Urothelium cell line (cell line): ENCODE measurements at regions not wholly inside any gene's neighbourhood (a gene's known extent, or its start where the extent isn't known, plus 50 kb on each side); places are given as distances from the start of the nearest gene placed in this dataset.

Experiments used
- DNase-seq: peaks from one replicate; pipeline ENCODE4 v3.0.0; 2011; ENCODE audit warnings: low spot score, mixed read lengths
- FAIRE-seq: peaks from 2 replicates; lab custom pipeline; 2011; peaks lifted over from hg19 to GRCh38; lab: Jason Lieb, UNC

- DNase-seq (no peak), FAIRE-seq (no peak)
Observed at GRCh38 chr14:98114946-98115345, 1157.1 kb downstream of the BCL11B start.

GRCh38 chr14:98118749-98119148 lies 1153.2 kb downstream of the BCL11B start:
- FAIRE-seq: no peak
- DNase-seq: no peak

GRCh38 chr14:98119739-98120138 lies 1152.3 kb downstream of the BCL11B start:
- DNase-seq (no peak), FAIRE-seq (no peak)

- no peak for FAIRE-seq
- DNase-seq: no peak
Observed at GRCh38 chr14:98120831-98121464, 1151.0 kb downstream of the BCL11B start.

- FAIRE-seq (no peak), DNase-seq (no peak)
Observed at GRCh38 chr14:98122527-98122926, 1149.5 kb downstream of the BCL11B start.

- FAIRE-seq (no peak), DNase-seq (no peak)
Observed at GRCh38 chr14:98130691-98131090, 1141.3 kb downstream of the BCL11B start.

- FAIRE-seq (no peak), DNase-seq (no peak)
Observed at GRCh38 chr14:98131406-98131805, 1140.6 kb downstream of the BCL11B start.

- DNase-seq (no peak), FAIRE-seq (no peak)
Observed at GRCh38 chr14:98133806-98134205, 1138.2 kb downstream of the BCL11B start.

GRCh38 chr14:98136012-98136789 lies 1135.8 kb downstream of the BCL11B start:
- FAIRE-seq (no peak), DNase-seq (no peak)

- FAIRE-seq: no peak
- no peak for DNase-seq
Observed at GRCh38 chr14:98137131-98138025, 1134.6 kb downstream of the BCL11B start.

GRCh38 chr14:98138666-98139065 lies 1133.3 kb downstream of the BCL11B start:
- DNase-seq (peak; percentile 27), FAIRE-seq (no peak)

GRCh38 chr14:98140862-98141530 lies 1131.0 kb downstream of the BCL11B start:
- DNase-seq (no peak), FAIRE-seq (no peak)

GRCh38 chr14:98143566-98143965 lies 1128.4 kb downstream of the BCL11B start:
- DNase-seq: no peak
- FAIRE-seq: no peak

GRCh38 chr14:98144964-98145363 lies 1127.0 kb downstream of the BCL11B start:
- FAIRE-seq (no peak), DNase-seq (peak; percentile 25)

GRCh38 chr14:98146416-98146815 lies 1125.6 kb downstream of the BCL11B start:
- DNase-seq: no peak
- no peak for FAIRE-seq

- DNase-seq (no peak), FAIRE-seq (no peak)
Observed at GRCh38 chr14:98154254-98154653, 1117.7 kb downstream of the BCL11B start.

- DNase-seq (no peak), FAIRE-seq (no peak)
Observed at GRCh38 chr14:98156411-98156810, 1115.6 kb downstream of the BCL11B start.

- DNase-seq: no peak
- no peak for FAIRE-seq
Observed at GRCh38 chr14:98160901-98161300, 1111.1 kb downstream of the BCL11B start.

GRCh38 chr14:98161356-98161755 lies 1110.6 kb downstream of the BCL11B start:
- FAIRE-seq (no peak), DNase-seq (no peak)

- no peak for FAIRE-seq
- no peak for DNase-seq
Observed at GRCh38 chr14:98162856-98163805, 1108.9 kb downstream of the BCL11B start.
